OCI-LY1 (cell line): ENCODE measurements at regions not wholly inside any gene's neighbourhood (a gene's known extent, or its start where the extent isn't known, plus 50 kb on each side); places are given as distances from the start of the nearest gene placed in this dataset.

Experiments
- CTCF ChIP-seq: fragments of 200-600 bp; sonication (generic), shearing (Covaris generic); IDR thresholded peaks from 2 replicates; pipeline ENCODE4 v1.5.1; 2017; ENCODE audit warnings: mild to moderate bottlenecking, antibody characterized with exemption, low read length, moderate library complexity, mixed read lengths
- EZH2 ChIP-seq: fragments of 200-600 bp; sonication (generic), shearing (Covaris generic); IDR thresholded peaks from 2 replicates; pipeline ENCODE4 v1.8.0; 2017; ENCODE audit warnings: borderline replicate concordance, mixed run types, mild to moderate bottlenecking, antibody characterized with exemption, low read length, moderate library complexity, mixed read lengths

GRCh38 chr22:48653929-48654328 is 1173.7 kb downstream of the BRD1 start:
- TF ChIP-seq CTCF (no peak), EZH2 (no peak)
